ENCODE measurements at regions not wholly inside any gene's neighbourhood (a gene's known extent, or its start where the extent isn't known, plus 50 kb on each side); places are given as distances from the start of the nearest gene placed in this dataset.

DNA sequence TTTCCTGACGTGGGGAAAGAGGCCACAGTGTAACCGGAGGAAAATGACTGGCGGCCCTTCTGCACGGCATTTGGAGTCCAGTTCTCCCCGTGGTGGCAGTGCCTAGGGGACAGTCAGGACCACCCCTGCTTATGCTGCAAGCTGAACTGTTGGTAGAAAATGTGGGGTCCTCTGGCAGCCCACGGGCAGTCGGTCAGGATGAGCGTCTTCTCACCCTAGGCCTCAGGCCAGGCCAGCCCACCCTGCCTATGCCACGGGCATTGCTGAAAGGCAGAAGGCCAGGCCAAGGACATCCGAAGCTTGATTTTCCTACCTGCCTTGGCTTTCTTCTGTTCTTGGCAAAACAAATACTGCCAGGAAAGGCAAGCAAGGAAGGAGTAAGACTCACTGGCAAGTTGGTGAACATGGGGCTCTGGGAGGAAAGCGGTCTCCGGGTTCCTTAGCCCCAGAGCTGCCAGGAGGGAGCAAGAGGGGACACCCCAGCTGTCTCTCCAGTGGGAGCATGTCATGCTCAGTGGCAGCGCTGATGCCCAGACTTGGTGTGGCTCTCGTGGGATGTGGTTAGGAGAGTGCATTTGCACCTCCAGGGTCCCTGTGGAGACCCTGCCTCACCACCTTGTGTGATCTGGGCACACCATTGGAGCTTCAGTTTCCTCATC, 311.6 kb downstream of the QKI start:
- TF ChIP-seq CTCF (IDR thresholded peaks at IDR 0.05; ENCODE audit: insufficient read depth, missing control alignments) = no peak
- DNase-seq (ENCODE audit: insufficient read length, low spot score) = no peak
- no peak for FAIRE-seq

- TF ChIP-seq CTCF (IDR thresholded peaks at IDR 0.05; ENCODE audit: insufficient read depth, missing control alignments) = no peak
- no peak for FAIRE-seq
- no peak for DNase-seq (ENCODE audit: insufficient read length, low spot score)
These were observed 310.8 kb downstream of the QKI start for GRCh38 chr6:163725008-163725941.

GRCh38 chr6:163724196-163724595, 309.7 kb downstream of the QKI start:
- no peak for DNase-seq (ENCODE audit: insufficient read length, low spot score)
- no peak for TF ChIP-seq CTCF (IDR thresholded peaks at IDR 0.05; ENCODE audit: insufficient read depth, missing control alignments)
- FAIRE-seq = no peak

- no peak for TF ChIP-seq CTCF (IDR thresholded peaks at IDR 0.05; ENCODE audit: insufficient read depth, missing control alignments)
- no peak for FAIRE-seq
- no peak for DNase-seq (ENCODE audit: insufficient read length, low spot score)
These were observed 309.2 kb downstream of the QKI start for GRCh38 chr6:163723759-163724158.

DNA sequence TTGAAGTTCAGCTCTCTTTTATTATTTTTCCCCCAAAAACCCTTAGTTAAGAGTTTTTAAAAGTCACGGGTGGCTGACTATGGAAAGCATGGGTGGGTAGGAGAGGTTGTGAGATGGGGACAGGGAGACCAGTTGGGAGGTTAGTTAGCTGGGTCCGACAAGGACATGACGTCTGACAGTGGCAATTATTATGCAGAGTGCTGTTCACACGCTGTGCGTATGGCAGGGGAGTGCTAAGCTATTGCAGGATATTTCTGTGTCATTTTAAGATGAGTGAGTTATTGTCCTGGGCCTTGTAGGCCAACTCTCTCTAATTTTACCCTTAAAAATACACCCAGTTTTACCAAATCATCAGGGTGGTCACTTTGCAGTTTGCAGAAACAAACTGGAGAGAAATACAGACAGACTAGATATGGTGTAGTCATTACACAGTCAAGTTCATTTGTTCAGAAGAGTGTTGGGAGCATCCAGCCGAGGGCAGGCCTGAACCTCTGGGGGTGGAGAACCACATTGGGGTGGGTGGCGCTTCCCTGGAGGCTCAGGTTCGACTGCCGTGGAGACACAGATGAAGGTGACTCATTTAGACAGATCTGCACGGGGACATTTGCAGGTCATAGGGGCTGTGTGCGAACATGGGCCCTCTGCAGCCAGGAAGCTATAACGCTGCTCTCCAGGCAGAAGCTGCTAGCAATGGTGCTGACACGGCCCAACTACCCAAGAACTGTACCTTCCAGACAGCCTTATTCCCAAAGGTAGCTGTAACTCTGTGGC, 307.6 kb downstream of the QKI start:
- TF ChIP-seq CTCF (IDR thresholded peaks at IDR 0.05; ENCODE audit: insufficient read depth, missing control alignments) = no peak
- no peak for FAIRE-seq
- DNase-seq (ENCODE audit: insufficient read length, low spot score) = no peak

- no peak for FAIRE-seq
- TF ChIP-seq CTCF (IDR thresholded peaks at IDR 0.05; ENCODE audit: insufficient read depth, missing control alignments) = no peak
- DNase-seq (ENCODE audit: insufficient read length, low spot score) = no peak
These were observed 306.9 kb downstream of the QKI start for GRCh38 chr6:163721435-163721834.
